ENCODE measurements at regions not wholly inside any gene's neighbourhood (a gene's known extent, or its start where the extent isn't known, plus 50 kb on each side); places are given as distances from the start of the nearest gene placed in this dataset.

GRCh38 chr4:57548856-57549255, 438.7 kb upstream of the IGFBP7 start:
- TF ChIP-seq CTCF (IDR thresholded peaks at IDR 0.05) (no peak), POLR2A (IDR thresholded peaks at IDR 0.05) (no peak)
